ENCODE measurements at regions not wholly inside any gene's neighbourhood (a gene's known extent, or its start where the extent isn't known, plus 50 kb on each side); places are given as distances from the start of the nearest gene placed in this dataset.

DNA sequence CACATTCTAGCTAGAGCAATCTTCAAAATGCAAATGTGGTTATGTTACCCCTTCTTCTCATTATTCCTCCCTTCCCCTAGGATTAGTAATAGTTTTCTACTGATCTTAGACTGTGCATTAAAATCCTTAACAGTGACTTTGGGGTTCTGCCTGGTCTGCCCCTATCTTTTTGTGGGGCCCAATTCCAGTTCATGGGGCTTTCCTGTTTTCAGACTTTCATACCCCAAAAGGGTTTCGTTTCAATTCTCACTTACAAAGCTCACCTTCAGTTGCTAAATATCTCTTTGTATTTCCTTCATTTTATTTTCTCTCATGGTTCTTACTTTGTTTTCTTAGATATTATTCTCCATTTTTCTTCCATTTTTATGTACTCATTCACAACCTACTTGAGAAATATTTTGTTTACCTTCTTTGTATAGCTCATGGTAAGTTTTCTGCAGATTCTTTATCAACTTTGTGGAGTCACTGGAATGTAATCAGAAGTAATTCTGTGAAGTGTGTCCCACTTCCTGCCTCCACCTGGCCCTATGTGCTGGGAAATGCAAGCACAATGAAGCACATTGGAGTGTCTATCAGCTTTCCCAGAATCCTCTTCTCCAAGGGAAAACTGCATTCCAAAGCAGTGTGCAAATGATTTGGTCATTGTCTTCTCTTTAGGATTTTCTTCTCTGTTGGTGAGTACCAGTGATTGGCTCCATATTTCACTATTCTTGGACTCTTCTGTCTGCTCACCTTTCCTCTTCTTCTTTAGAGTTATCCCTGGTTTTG lies 350.2 kb downstream of the ZNF326 start:
- no peak overlapping the region for H3K27ac ChIP-seq
- H3K4me3 ChIP-seq = no peak overlapping the region
- TF ChIP-seq POLR2AphosphoS5 (IDR thresholded peaks at IDR 0.05) (no peak), EP300 (IDR thresholded peaks at IDR 0.05) (no peak), POLR2A (IDR thresholded peaks at IDR 0.05) (no peak)
- TF ChIP-seq, protein P1, sequence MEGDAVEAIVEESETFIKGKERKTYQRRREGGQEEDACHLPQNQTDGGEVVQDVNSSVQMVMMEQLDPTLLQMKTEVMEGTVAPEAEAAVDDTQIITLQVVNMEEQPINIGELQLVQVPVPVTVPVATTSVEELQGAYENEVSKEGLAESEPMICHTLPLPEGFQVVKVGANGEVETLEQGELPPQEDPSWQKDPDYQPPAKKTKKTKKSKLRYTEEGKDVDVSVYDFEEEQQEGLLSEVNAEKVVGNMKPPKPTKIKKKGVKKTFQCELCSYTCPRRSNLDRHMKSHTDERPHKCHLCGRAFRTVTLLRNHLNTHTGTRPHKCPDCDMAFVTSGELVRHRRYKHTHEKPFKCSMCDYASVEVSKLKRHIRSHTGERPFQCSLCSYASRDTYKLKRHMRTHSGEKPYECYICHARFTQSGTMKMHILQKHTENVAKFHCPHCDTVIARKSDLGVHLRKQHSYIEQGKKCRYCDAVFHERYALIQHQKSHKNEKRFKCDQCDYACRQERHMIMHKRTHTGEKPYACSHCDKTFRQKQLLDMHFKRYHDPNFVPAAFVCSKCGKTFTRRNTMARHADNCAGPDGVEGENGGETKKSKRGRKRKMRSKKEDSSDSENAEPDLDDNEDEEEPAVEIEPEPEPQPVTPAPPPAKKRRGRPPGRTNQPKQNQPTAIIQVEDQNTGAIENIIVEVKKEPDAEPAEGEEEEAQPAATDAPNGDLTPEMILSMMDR (IDR thresholded peaks at IDR 0.05) = no peak
- intact Hi-C loops (cut with DNase I) = no loop called here
- no peak for DNase-seq
- H3K4me1 ChIP-seq = no peaks in the 10 kb centered on the region
- 86 to 89% methylated on average over 1 of the region's 1 CpG for WGBS, 2 donors
- no peaks in the 10 kb centered on the region for H3K27me3 ChIP-seq
- H3K36me3 ChIP-seq = no peaks in the 10 kb centered on the region
- H3K9me3 ChIP-seq = peaks cover 0 to 7% (median 1%) of the 10 kb centered on the region in 4 donors

DNA sequence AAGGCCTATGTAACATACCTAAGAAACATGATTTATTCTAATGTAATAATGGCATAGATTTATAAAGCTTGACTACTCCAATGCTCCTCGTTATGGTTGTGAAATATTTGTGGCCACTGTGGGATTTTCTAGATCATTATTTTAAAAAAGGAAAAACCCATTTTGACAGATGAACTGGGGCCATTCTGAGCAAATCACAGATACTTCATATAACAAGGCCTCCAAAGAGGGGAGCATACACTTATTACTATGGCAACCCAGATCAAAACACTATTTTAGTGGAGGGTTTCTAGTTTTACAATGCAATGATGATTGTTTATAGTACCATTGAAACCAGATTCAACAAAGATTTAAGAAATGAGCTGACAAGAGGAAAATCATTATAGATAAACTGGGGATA lies 346.6 kb downstream of the ZNF326 start:
- no peak for TF ChIP-seq POLR2AphosphoS5 (IDR thresholded peaks at IDR 0.05)
- TF ChIP-seq POLR2A (IDR thresholded peaks at IDR 0.05) = no peak
- TF ChIP-seq, protein P1 (IDR thresholded peaks at IDR 0.05) = no peak
- no peak for TF ChIP-seq EP300 (IDR thresholded peaks at IDR 0.05)
- H3K27me3 ChIP-seq = no peaks in the 10 kb centered on the region
- no peak overlapping the region for H3K27ac ChIP-seq
- no peak overlapping the region for H3K4me3 ChIP-seq
- WGBS, 2 donors = 63 to 77% methylated on average over 1 of the region's 1 CpG
- H3K36me3 ChIP-seq = no peaks in the 10 kb centered on the region
- no peak for DNase-seq
- peaks cover 0 to 3% (median 0%) of the 10 kb centered on the region in 4 donors for H3K9me3 ChIP-seq
- no peaks in the 10 kb centered on the region for H3K4me1 ChIP-seq
- intact Hi-C loops (cut with DNase I) = no loop called here

DNA sequence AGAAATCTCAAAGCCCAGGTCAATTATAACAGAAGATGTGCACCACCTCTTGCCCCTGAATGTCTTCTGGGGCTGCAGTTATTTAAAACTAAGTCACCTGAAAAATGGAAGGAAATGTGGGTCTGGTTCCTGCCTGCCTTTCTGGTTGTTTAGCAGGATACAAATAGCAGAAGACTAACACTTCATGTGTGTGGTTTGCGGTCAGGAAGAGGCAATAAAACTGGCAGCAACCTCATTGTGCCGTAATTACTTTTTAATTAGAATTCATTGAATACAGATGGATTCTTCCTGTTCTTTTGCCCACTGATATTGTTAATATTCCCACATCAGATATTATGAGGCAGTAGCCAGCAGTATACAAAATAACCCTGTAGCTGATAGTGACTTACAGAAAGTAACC lies 345.7 kb downstream of the ZNF326 start:
- Histone ChIP-seq H3K27ac (no peak overlapping the region), H3K4me3 (no peak overlapping the region), H3K36me3 (no peaks in the 10 kb centered on the region), H3K27me3 (no peaks in the 10 kb centered on the region), H3K9me3 (peaks cover 0 to 3% (median 0%) of the 10 kb centered on the region in 4 donors), H3K4me1 (no peaks in the 10 kb centered on the region)
- WGBS, 2 donors = 28 to 37% methylated on average over 2 of the region's 2 CpGs
- TF ChIP-seq POLR2A (IDR thresholded peaks at IDR 0.05) (no peak), EP300 (IDR thresholded peaks at IDR 0.05) (no peak), POLR2AphosphoS5 (IDR thresholded peaks at IDR 0.05) (no peak)
- TF ChIP-seq, protein P1 (IDR thresholded peaks at IDR 0.05) = no peak
- intact Hi-C loops (cut with DNase I) = no loop called here
- no peak for DNase-seq

DNA sequence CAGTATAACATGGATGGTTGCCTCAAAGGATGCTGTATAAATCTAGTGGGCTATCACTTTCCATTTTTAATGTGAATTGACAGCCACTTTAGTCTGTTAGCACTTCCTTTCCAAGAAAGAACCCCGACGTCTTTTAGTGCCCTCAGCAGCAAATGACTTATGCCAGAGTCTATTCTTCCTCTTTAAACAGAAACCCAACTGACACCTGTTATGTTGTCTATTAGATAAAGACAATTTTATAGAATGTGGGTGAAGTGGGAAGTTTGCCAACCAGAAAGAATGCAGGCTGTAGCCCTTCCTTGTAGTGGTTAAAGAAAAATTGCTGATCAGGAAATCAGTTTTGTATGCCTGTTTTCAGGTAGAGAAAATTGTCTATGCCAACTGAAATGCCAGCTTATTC lies 344.9 kb downstream of the ZNF326 start:
- Histone ChIP-seq H3K36me3 (no peaks in the 10 kb centered on the region), H3K27me3 (no peaks in the 10 kb centered on the region), H3K4me1 (no peaks in the 10 kb centered on the region), H3K4me3 (no peak overlapping the region), H3K9me3 (peaks cover 0 to 3% (median 0%) of the 10 kb centered on the region in 4 donors), H3K27ac (no peak overlapping the region)
- TF ChIP-seq, protein P1 (IDR thresholded peaks at IDR 0.05) = no peak
- no peak for TF ChIP-seq POLR2A (IDR thresholded peaks at IDR 0.05)
- no peak for TF ChIP-seq POLR2AphosphoS5 (IDR thresholded peaks at IDR 0.05)
- TF ChIP-seq EP300 (IDR thresholded peaks at IDR 0.05) = no peak
- no peak for DNase-seq
- WGBS, 2 donors = 8 to 26% methylated on average over 2 of the region's 2 CpGs
- intact Hi-C loops (cut with DNase I) = no loop called here

Measured in sigmoid colon (tissue), 6 donors.